GM12865 (cell line): ENCODE measurements at regions not wholly inside any gene's neighbourhood (a gene's known extent, or its start where the extent isn't known, plus 50 kb on each side); places are given as distances from the start of the nearest gene placed in this dataset.
A peak's percentile ranks its signal among the peaks of the same experiment; 100 is the strongest.
"Not testable (repeated sequence)": the region's sequence is repeated elsewhere in the genome, so short reads cannot be mapped to it uniquely, and the experiment has no call there.

Source experiments
- DNase-seq: peaks from one replicate; pipeline ENCODE4 v3.0.0; 2010; ENCODE audit warnings: low read depth
- H3K4me3 ChIP-seq: 2 replicates; pipeline ENCODE4 v1.5.1; 2011; ENCODE audit warnings: mild to moderate bottlenecking, low read depth, low read length, control low read depth
- TF ChIP-seq, protein P1 (sequence below): IDR thresholded peaks from 2 replicates; pipeline ENCODE4 v1.5.1; 2011; ENCODE audit warnings: low read length, control low read depth, low read depth, inconsistent platforms; ENCODE audit not compliant: insufficient read depth; ENCODE audit errors: missing control alignments

DNA sequence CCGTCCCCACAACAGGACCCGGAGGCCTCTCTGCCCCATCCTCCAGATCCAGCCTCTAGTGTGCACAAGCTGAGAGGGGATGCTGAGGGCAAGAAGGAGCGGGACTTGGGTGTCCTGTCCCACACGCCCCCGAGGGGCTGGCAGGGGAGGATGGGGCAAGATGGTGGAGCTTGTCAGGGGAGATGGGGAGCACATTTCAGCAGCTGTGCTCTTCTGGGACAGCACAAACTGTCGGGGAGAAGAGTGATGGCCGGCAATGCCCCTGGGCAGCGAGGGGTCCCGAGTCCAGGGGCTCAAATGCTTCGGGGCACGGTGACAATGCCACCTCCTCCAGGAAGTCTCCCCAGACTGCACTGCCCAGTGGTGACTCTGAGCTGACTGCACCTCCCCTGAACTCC, 134.5 kb downstream of the FAM53A start:
- TF ChIP-seq, protein P1, sequence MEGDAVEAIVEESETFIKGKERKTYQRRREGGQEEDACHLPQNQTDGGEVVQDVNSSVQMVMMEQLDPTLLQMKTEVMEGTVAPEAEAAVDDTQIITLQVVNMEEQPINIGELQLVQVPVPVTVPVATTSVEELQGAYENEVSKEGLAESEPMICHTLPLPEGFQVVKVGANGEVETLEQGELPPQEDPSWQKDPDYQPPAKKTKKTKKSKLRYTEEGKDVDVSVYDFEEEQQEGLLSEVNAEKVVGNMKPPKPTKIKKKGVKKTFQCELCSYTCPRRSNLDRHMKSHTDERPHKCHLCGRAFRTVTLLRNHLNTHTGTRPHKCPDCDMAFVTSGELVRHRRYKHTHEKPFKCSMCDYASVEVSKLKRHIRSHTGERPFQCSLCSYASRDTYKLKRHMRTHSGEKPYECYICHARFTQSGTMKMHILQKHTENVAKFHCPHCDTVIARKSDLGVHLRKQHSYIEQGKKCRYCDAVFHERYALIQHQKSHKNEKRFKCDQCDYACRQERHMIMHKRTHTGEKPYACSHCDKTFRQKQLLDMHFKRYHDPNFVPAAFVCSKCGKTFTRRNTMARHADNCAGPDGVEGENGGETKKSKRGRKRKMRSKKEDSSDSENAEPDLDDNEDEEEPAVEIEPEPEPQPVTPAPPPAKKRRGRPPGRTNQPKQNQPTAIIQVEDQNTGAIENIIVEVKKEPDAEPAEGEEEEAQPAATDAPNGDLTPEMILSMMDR, result no peak
- no peak overlapping the region for H3K4me3 ChIP-seq
- DNase-seq, result no peak

DNA sequence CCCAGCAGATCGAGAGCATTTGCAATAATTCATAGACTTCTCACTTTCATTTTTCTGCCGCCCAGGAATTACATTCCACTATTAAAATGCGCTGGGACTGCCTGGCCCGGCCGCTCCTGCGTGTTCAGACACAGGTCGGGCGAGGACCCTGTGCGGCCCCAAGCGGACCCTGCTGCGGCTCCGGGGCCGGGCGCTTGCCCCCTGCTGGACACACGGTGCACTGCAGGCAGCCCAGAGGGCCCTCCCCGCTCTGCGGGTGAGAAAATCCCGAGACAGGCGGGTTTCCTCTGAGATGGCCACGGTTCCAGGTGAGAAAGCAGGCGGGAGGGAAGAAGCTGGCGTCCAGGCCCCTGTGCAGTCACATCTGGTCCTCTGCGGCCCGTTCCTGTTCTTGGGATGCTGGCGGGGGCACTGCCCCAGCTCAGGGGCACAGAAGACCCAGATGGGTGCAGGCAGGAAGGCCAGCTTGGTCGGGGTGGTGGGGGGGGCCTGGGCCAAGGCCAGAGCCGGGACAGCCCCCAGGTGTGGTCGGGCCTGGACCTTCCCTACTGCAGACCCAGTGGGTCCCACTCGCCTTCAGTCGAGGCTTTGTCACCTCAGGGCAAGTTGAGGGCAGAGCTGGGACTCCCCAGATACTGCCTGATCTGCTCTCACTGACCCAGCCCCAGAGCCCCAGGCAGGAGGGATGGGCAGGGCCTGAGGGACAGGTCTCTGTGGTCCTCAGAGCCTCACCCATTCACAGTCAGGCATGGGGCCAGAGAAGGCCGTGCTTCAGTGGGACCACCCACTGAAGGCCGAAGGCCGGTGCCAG, 135.1 kb downstream of the FAM53A start:
- not testable (repeated sequence) for H3K4me3 ChIP-seq
- DNase-seq, result peak; percentile 24
- TF ChIP-seq, protein P1, result peak; percentile 72

DNA sequence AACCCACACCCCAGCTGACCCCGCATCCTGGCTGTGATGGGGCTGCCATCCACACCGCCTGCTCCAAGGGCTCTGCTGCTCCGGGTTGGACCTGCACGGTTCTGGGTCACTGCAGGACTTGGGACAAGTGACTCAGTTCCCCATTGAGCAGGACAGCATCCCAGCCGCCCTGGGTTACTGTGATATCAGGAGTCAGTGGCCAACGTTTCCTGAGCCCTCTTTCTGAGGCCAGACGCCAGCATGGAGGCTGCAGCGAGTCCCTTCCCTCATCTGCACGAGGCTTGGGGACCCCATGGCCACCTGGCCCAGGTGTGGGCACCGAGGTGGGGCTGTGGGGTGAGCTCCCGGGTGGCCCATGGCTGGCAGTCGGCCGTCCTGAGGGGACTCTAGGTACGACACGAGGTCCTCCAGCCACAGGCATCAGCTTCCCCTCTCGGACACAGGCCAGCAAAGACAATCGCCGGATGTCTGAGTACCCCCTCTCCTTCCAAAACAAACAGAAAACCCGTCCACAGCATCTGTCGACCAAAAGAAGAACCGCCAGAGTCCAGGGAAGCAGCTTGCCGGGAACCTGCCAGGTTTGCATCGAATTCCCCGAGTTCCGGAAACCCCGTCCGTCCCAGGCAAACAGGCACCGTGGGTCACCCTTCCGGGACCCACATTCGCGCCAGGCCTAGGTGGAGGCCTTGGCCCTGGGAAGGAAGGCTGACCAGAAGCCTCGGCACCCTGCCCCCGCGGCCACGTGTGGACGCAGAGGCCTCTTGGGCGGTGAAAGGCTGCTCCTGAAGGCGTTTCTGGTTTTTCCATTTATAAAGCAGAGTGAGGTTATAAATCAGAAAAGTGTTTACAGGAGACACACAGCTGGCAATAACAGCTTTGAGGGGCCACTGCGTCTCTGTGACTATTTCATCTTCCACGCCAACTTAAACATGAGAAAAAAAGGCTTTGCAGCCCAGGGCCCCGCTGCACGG, 136.0 kb downstream of the FAM53A start:
- DNase-seq, result no peak
- TF ChIP-seq, protein P1, result no peak
- no peak overlapping the region for H3K4me3 ChIP-seq

DNA sequence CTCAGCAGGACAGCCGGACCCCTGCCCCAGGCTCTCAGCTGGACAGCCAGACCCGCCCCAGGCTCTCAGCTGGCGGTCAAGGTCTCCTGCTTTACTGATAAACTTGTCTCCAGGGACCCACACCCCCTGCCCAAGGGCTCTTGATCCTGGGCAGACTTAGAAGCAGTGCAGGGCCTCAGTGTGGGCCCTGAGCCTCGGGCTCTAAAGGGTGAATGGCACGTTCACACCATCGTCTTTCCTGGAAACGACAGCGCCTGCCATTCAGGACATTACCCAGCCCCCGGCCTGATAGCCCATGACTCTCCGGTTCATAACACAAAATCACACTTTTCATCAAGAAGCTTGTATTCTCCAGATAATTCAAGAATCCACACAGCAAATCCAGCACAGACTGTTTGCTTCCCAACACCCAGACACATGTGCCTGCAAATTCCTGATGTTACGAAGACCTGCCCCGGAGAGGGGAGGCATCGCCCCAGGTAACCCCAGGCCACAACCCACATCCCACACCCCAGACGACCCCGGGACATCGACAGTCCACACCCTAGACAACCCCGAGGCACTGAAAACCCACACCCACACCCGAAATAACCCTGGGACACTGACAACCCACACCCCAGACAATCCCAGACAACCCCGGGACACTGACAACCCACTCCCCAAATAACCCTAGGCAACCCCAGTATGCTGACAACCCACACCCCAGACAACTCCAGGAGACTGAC, 136.8 kb downstream of the FAM53A start:
- TF ChIP-seq, protein P1, result no peak
- DNase-seq, result no peak
- H3K4me3 ChIP-seq, result no peak overlapping the region

DNA sequence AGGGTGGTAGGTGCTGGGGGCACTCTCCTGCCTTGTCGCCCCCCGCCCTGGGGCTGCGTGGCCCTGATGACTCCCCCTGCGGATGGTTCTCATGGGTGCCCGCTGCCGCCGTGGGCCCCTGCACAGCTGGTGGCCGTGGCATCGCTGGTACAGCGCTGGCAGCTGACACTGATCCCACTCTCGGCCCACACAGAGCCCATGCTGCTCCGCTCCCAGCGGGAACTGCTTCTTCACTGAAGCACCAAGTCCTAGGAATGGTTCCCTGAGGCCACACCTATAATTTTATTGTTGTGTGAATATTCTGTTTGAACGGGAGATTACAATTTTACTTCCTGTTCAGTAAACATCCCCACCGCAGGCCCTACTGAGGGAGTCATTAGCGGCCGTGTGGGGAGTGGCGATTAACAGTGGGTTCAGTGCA, 138.6 kb upstream of the NKX1-1 start:
- DNase-seq, result no peak
- H3K4me3 ChIP-seq, result no peak overlapping the region
- TF ChIP-seq, protein P1, result no peak

DNA sequence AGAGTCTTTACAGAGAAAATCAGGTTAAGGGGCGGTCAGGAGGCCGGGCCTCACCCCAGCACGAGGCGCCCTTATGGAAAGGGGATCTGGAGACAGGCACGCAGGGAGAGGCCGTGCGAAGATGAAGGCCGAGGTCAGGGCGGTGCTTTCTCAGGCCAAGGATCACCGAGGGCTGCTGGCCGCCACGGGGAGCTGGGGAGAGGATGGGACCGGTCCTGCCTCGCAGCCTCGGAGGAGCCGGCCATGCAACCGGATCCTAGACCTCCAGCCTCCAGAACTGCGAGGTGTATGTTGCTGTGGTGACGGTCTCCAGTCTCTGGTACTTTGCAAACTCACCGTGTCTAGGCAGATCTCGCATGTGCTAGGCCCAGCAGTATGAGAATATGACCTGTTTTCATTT, 138.2 kb upstream of the NKX1-1 start:
- not testable (repeated sequence) for H3K4me3 ChIP-seq, DNase-seq
